GM12864 (cell line): ENCODE measurements at regions not wholly inside any gene's neighbourhood (a gene's known extent, or its start where the extent isn't known, plus 50 kb on each side); places are given as distances from the start of the nearest gene placed in this dataset.

ENCODE experiments used
- DNase-seq: peaks from one replicate; pipeline ENCODE4 v3.0.0-alpha.2; 2011; ENCODE audit warnings: low read depth
- H3K4me3 ChIP-seq: 2 replicates; pipeline ENCODE4 v1.5.1; 2011; ENCODE audit warnings: mild to moderate bottlenecking, low read depth, low read length, control low read depth
- TF ChIP-seq, protein P1 (sequence below): IDR thresholded peaks from 2 replicates; pipeline ENCODE4 v1.5.1; 2011; ENCODE audit warnings: low read depth, mild to moderate bottlenecking, moderate library complexity, low read length, control low read depth, inconsistent platforms; ENCODE audit errors: missing control alignments

DNA sequence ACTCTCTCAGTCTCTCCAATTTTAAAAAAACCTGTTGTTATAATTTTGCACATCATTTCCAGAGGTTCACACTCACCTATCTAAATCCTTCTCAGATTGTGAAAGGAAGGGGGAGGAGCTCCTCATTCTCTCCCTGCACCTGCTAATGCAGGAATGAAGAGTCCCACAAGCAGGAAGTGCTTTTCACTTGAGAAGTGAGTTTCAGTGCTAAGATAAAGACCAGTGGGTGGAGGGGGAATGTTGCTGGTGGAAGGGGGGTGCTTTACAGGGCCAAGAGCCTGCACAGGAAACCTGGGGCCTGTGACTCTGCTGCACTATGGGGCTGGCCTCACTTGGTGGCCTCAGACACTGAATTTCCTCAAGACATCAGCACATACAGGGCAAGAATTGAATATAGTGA lies 176.4 kb downstream of the PTPN20 start:
- H3K4me3 ChIP-seq, result no peak overlapping the region
- TF ChIP-seq, protein P1, sequence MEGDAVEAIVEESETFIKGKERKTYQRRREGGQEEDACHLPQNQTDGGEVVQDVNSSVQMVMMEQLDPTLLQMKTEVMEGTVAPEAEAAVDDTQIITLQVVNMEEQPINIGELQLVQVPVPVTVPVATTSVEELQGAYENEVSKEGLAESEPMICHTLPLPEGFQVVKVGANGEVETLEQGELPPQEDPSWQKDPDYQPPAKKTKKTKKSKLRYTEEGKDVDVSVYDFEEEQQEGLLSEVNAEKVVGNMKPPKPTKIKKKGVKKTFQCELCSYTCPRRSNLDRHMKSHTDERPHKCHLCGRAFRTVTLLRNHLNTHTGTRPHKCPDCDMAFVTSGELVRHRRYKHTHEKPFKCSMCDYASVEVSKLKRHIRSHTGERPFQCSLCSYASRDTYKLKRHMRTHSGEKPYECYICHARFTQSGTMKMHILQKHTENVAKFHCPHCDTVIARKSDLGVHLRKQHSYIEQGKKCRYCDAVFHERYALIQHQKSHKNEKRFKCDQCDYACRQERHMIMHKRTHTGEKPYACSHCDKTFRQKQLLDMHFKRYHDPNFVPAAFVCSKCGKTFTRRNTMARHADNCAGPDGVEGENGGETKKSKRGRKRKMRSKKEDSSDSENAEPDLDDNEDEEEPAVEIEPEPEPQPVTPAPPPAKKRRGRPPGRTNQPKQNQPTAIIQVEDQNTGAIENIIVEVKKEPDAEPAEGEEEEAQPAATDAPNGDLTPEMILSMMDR, result no peak
- no peak for DNase-seq

DNA sequence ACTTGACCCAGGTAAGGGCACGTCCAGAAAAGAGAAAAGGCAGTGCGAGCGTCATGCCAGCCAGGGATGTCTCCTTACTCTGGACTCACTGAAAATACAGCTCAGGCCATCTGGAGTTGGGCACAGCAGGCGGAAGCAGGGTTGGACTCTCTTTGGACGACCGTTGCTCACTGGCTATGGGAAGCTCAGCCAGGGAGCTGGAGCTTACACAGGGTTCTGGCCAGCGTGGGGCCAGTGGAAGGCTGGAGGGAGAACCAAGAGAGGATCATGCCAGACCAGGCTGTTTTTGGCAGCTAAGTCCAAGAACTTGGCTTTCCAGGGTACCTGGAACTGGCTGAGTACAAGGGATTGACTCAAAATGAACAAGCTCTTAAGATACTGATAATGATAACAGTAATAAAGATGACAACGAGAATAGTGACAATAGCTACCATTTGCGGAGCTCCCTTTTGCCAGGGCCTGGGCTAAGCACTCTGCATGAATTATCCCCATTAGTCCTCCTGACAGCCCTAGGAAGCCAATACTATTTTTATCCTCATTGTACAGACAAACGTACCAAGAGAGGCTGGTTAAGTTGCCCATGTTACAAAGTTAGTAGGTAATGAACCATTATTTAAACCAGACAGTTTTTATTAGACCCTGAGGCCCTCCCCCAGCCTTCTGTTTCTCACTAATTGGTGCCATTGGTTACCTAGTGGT lies 177.6 kb downstream of the PTPN20 start:
- TF ChIP-seq, protein P1, result no peak
- no peak for DNase-seq
- no peak overlapping the region for H3K4me3 ChIP-seq

DNA sequence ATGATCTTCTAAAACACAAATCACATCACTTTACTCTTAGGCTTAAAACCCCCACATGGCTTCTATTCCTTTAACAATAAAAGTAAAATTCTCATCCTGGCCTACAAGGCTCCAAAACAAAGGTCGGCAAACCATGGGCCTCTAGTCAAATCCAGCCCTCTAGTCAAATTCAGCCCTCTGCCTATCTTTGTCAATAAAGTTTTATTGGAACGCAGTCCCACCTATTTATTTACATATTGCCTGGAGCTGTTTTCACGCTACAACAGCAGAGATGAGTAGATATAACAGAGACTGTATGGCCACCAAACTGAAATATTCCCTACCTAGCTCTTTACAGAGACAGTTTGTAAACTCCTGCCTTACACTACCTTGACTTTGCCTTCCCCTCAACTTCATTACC lies 178.8 kb downstream of the PTPN20 start:
- DNase-seq, result no peak
- H3K4me3 ChIP-seq, result no peak overlapping the region
- TF ChIP-seq, protein P1, result no peak

DNA sequence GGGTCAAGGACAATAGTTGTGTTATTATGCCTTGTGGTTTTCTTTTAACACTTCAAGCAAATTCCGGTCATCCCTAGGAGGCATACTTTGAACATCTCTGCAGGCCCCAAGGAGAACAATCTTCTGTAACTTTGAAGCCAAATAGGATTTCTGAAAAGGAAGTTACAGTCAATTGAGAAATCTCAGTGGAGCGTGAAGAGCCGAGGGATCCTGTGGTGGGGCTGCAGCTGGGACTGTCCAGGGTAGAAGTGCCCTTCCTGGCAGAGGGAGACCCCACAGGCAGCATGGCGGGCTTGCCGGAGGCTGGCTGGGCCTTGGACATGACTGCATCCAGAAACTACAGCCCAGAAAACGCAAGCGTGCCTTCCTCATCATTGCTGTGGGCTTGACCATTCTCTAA lies 179.7 kb downstream of the PTPN20 start:
- no peak overlapping the region for H3K4me3 ChIP-seq
- TF ChIP-seq, protein P1, result no peak
- no peak for DNase-seq

DNA sequence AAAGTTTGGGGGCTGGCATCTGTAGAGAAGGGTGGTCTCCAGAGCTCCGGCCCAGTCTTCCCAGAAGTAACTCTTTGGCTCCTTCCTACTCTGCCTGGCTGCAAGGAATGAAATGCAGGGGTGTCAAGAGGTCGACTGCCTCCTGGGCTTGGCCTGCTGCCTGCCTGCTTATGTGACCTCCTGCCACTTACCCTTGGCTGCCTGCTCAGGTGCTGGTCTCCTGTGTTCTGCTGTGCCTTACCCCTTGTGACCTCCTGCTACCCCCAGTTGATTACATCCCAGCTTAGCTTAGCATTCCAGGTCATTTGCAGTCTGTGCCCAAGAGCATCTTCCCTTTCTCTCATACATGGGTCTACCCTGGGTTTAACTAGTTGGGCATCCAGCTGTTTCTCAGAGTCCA lies 180.2 kb downstream of the PTPN20 start:
- no peak overlapping the region for H3K4me3 ChIP-seq
- no peak for DNase-seq
- TF ChIP-seq, protein P1, result no peak

DNA sequence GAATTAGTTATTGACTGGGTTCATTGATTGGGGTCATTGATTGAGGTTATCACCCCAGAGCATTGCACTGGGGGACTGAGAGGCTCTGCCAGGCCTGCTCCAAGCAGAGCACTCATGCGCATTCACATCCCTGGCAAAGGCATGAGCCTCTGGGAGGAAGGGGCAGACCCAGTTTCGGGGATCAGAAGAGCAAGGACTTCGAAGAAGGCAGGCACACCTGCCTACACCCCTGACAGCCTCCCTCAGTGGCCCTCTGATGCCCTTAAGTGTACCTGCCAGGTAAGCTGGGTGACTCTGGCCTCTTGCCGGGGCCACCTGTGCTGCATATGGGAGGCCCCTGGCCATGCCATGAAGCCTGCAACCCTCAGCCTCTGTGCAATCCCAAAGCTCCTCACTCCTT lies 181.1 kb downstream of the PTPN20 start:
- TF ChIP-seq, protein P1, result no peak
- no peak for DNase-seq
- no peak overlapping the region for H3K4me3 ChIP-seq

DNA sequence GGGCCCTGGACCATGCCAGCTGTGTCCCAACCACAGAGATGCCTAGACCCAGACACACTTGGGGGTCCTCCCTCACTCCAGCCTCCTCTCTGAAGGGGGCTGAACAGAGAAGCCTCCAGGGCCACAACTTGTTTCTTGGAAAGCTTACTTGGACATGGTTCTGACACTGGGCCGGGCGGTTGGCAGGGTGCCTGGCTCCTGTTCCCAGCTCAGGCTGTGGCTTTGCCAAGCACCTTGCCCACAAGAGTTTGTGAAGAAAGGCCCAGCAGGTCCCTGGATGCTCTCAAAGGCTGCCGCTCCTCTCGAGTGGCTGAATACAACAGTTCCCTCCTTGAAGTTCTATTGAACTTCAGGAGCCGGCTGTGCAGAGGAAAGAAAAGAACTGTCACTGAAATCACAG lies 181.6 kb downstream of the PTPN20 start:
- no peak overlapping the region for H3K4me3 ChIP-seq
- TF ChIP-seq, protein P1, result no peak
- DNase-seq, result no peak
